Ectodermal cell (in vitro differentiated cells): ENCODE measurements at regions not wholly inside any gene's neighbourhood (a gene's known extent, or its start where the extent isn't known, plus 50 kb on each side); places are given as distances from the start of the nearest gene placed in this dataset.

Experiments
- H3K27ac ChIP-seq: 2 replicates; pipeline ENCODE4 v1.7.0; 2013; ENCODE audit warnings: mild to moderate bottlenecking, low read depth, low read length; ENCODE audit not compliant: insufficient read depth, poor library complexity, severe bottlenecking
- H3K27me3 ChIP-seq: 2 replicates; pipeline ENCODE4 v1.7.0; 2013; ENCODE audit warnings: mild to moderate bottlenecking, low read length; ENCODE audit not compliant: insufficient read depth, control insufficient read depth, poor library complexity, severe bottlenecking
- H3K36me3 ChIP-seq: one replicate; pipeline ENCODE4 v1.7.0; 2013; ENCODE audit warnings: low read length; ENCODE audit not compliant: control insufficient read depth, insufficient read depth
- H3K4me1 ChIP-seq: one replicate; pipeline ENCODE4 v1.7.0; 2013; ENCODE audit warnings: low read length; ENCODE audit not compliant: control insufficient read depth, insufficient read depth
- H3K4me3 ChIP-seq: 2 replicates; pipeline ENCODE4 v1.7.0; 2013; ENCODE audit warnings: low read depth, low read length, control low read depth; ENCODE audit not compliant: insufficient read depth
- H3K9me3 ChIP-seq: 2 replicates; pipeline ENCODE4 v1.7.0; 2013; ENCODE audit warnings: mild to moderate bottlenecking, low read length, moderate library complexity; ENCODE audit not compliant: control insufficient read depth
- WGBS, 2 experiments: methylation state at CpG; one replicate each; pipeline ENCODE4 v1.1.7; 2013; ENCODE audit warnings: missing lambda C conversion rate in 2 of 2; 5-methylcytosine and 5-hydroxymethylcytosine counted together

DNA sequence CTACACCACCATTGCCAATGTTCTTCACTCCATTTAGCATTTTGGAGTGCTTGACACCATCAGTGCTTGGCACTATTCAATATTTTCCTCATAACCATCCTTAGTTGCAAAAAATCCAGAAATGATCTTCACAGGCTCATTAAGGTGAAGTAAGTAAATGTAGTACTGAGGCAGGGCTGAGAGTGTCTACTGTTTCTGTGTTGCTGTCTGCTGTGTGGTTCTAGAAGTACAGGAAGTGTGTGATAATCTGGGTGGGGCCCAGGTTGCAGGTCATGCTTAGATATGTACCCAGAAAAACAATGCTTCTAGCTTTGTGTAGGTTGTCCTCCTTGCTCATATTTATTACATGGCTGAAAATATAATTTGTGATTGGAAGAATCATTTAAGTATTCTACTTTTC lies 411.8 kb upstream of the CCDC179 start:
- Histone ChIP-seq H3K4me3 (no peak overlapping the region), H3K9me3 (no peaks in the 10 kb centered on the region), H3K27ac (no peak overlapping the region), H3K27me3 (no peaks in the 10 kb centered on the region), H3K36me3 (no peaks in the 10 kb centered on the region), H3K4me1 (no peaks in the 10 kb centered on the region)

DNA sequence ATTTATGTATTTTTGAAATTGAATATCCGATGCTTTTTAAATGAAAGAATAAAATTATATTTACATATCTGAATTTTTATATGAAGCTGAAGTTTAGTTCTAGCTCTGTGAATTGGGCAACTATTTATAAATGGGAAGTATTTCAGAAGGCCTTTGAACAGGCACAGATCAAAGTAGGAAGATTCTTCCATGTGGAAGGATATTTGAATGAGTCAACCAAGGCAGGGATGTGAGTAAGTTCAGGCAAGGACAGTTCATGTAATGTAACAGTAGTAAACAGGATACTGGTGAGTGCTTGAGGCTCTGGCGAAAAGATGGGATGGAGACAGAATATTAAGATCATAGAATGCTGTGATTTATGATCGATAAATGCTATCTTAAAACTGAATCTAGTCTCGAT lies 417.8 kb upstream of the CCDC179 start:
- H3K27ac ChIP-seq, result no peak overlapping the region
- H3K36me3 ChIP-seq, result no peaks in the 10 kb centered on the region
- no peaks in the 10 kb centered on the region for H3K27me3 ChIP-seq
- H3K4me3 ChIP-seq, result no peak overlapping the region
- H3K9me3 ChIP-seq, result no peaks in the 10 kb centered on the region
- no peaks in the 10 kb centered on the region for H3K4me1 ChIP-seq
- WGBS, 2 experiments, result 96% methylated on average over 3 of the region's 4 CpGs

- Histone ChIP-seq H3K27ac (no peak overlapping the region), H3K36me3 (no peaks in the 10 kb centered on the region), H3K4me1 (no peaks in the 10 kb centered on the region), H3K9me3 (no peaks in the 10 kb centered on the region), H3K27me3 (no peaks in the 10 kb centered on the region), H3K4me3 (no peak overlapping the region)
- 92 to 93% methylated on average over 2 of the region's 2 CpGs for WGBS, 2 experiments
These were observed 419.8 kb upstream of the CCDC179 start for GRCh38 chr11:23280088-23280487.

DNA sequence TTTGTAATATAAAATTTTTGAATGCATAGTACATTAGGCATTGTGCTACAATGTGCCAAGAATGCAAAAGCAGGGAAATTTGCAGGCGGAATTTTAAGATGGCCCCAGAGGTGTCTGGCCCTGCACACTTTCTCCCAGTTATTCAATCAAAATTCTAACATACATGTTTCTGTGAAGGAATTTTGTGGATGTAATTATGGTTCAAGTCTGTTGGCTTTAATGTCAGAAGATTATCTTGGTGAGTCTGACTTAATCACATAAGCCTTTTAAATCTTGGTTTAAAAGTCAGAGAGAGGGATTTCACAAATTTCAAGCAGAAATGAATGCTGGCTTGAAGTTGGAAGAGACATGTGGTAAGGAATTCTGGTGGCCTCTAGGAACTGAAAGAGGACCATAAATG lies 423.4 kb upstream of the CCDC179 start:
- Histone ChIP-seq H3K27me3 (no peaks in the 10 kb centered on the region), H3K4me3 (no peak overlapping the region), H3K4me1 (no peaks in the 10 kb centered on the region), H3K9me3 (no peaks in the 10 kb centered on the region), H3K27ac (no peak overlapping the region), H3K36me3 (no peaks in the 10 kb centered on the region)
- WGBS, 2 experiments, result 100% methylated on average over 1 of the region's 1 CpG; no CpG with 5 or more reads in 1 of the 2 experiments

DNA sequence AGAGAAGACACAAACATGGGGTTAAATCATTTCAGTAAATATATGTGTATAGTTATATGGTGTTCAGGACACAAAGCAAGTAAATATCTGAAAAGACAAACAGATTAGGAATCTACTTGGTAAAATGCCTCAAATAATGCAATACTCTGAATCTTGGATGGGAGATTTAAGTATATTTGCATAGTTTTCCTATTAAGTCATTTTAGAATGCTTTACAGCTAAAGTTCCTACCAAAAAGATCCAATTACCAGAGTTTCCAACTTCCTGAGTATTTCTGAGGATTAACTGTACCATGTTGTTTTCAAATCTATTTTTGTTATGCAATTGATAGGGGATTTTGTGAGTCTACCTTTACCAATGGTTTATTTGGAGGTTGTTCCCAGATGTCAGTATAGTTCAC lies 424.4 kb upstream of the CCDC179 start:
- Histone ChIP-seq H3K4me1 (no peaks in the 10 kb centered on the region), H3K27ac (no peak overlapping the region), H3K9me3 (no peaks in the 10 kb centered on the region), H3K36me3 (no peaks in the 10 kb centered on the region), H3K4me3 (no peak overlapping the region), H3K27me3 (no peaks in the 10 kb centered on the region)

GRCh38 chr11:23288003-23288783 lies 427.9 kb upstream of the CCDC179 start:
- 100% methylated on average over 1 of the region's 1 CpG for WGBS, 2 experiments

DNA sequence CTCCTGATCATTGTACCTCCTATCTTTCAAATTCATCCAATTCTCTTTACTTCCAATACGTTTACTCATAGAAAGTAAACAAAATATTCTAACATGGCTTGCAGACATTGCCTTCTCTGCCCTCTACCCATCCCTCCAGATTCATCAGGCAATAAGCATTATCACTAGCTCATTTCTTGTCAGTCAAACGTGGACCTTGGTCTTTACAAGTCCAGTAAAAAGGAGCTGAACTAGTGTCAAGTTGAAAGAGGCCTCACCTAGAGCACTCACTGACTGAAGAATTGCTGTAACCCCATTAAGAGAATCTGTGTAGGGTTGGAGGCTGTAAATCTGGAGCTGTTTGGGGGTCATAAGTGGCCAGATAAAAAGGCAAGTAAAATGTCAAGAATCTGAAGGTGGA lies 435.0 kb upstream of the CCDC179 start:
- H3K36me3 ChIP-seq, result no peaks in the 10 kb centered on the region
- H3K4me1 ChIP-seq, result no peaks in the 10 kb centered on the region
- no peak overlapping the region for H3K27ac ChIP-seq
- 81 to 91% methylated on average over 2 of the region's 2 CpGs for WGBS, 2 experiments
- H3K4me3 ChIP-seq, result no peak overlapping the region
- no peaks in the 10 kb centered on the region for H3K27me3 ChIP-seq
- no peaks in the 10 kb centered on the region for H3K9me3 ChIP-seq

More at GRCh38 chr11:23288003-23288783, 427.9 kb upstream of the CCDC179 start:
- Histone ChIP-seq H3K27me3 (no peaks in the 10 kb centered on the region), H3K27ac (no peak overlapping the region), H3K36me3 (no peaks in the 10 kb centered on the region), H3K4me1 (no peaks in the 10 kb centered on the region), H3K4me3 (no peak overlapping the region), H3K9me3 (no peaks in the 10 kb centered on the region)

GRCh38 chr11:23308041-23308440 lies 447.8 kb upstream of the CCDC179 start:
- 90 to 91% methylated on average over 2 of the region's 2 CpGs for WGBS, 2 experiments
- Histone ChIP-seq H3K9me3 (no peaks in the 10 kb centered on the region), H3K27me3 (no peaks in the 10 kb centered on the region), H3K4me1 (no peaks in the 10 kb centered on the region), H3K36me3 (no peaks in the 10 kb centered on the region), H3K4me3 (no peak overlapping the region), H3K27ac (no peak overlapping the region)

DNA sequence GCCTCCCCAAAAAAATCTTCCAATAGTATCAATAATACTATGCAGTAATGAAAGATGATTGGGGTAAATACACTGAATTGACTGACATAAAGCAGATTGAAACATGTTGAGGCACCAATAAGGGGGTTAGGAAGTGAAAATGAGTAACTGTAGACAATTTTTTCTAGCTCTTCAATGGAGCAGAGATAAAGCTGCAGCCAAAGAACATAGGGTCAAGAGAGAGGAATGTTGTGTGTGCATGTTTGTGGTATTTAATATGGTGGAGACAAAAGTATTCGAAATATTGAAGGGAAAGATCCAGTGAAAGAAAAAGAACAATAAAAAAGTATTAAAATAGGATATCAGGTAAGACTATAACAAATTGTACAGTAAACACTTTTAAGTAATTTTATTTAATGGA lies 450.0 kb upstream of the CCDC179 start:
- Histone ChIP-seq H3K4me3 (no peak overlapping the region), H3K36me3 (no peaks in the 10 kb centered on the region), H3K27me3 (no peaks in the 10 kb centered on the region), H3K9me3 (no peaks in the 10 kb centered on the region), H3K27ac (no peak overlapping the region), H3K4me1 (no peaks in the 10 kb centered on the region)
- 86 to 100% methylated on average over 1 of the region's 1 CpG for WGBS, 2 experiments

DNA sequence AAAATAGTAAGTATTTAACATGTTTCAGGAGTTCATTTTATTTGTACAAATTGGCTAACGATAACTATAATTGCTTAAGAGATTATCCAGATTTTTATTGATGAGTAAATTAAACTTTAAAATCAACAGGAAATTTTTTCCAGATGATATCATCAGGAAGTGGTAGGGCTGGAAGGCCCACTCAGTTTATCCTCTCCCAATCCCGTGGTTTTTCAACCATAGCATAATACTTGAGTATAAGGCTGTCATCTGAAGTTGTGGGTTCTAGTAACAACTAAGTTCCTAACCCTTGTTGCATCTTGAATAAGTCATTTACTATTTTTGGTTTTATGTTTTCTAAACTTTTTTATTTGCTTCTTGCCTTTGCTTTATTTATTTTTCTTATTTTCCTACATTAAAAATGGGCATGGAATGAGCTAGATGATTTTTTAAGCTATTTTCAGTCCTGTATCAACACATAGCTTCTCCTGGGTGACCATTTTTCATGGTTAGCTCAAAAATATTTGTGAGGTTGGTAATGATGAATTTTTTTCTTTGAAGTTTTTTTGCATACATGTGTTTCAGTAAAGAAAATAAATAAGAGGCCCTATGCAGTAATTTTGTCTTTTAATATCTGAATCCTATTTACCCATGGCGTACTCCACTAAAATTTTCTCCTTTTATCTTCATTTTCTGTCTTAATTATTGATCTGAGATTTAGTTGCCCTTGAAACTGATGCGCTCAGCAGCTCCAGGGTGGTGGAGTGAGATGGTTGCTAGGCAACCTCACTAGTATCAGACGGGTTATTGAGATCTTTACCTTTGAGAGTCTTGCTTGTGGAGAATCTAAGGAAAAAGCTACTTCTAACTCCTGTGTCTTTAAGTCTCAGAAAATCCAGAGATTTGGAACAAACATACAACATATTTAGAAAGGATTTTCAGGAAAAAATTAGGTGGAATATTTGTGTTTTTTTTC lies 452.0 kb upstream of the CCDC179 start:
- no peaks in the 10 kb centered on the region for H3K9me3 ChIP-seq
- H3K27me3 ChIP-seq, result no peaks in the 10 kb centered on the region
- WGBS, 2 experiments, result 69 to 70% methylated on average over 2 to 3 of the region's 5 CpGs
- no peak overlapping the region for H3K4me3 ChIP-seq
- H3K27ac ChIP-seq, result no peak overlapping the region
- no peaks in the 10 kb centered on the region for H3K36me3 ChIP-seq
- H3K4me1 ChIP-seq, result no peaks in the 10 kb centered on the region
